Liver (tissue), 3 donors: ENCODE measurements at regions not wholly inside any gene's neighbourhood (a gene's known extent, or its start where the extent isn't known, plus 50 kb on each side); places are given as distances from the start of the nearest gene placed in this dataset.

Experiments
- JUND ChIP-seq, 2 donors: IDR thresholded peaks; 2 replicates each; pipeline ENCODE4 v1.6.1; 2016; ENCODE audit warnings: antibody characterized with exemption in 2 of 2
- RAD21 ChIP-seq, 2 donors: IDR thresholded peaks; 2 replicates each; pipeline ENCODE4 v1.6.1; 2016; ENCODE audit warnings: antibody characterized with exemption in 2 of 2, mild to moderate bottlenecking in 2 of 2
- TF ChIP-seq, protein P1 (sequence below): fragments of 150-350 bp; IDR thresholded peaks from 2 replicates; pipeline ENCODE4 v1.5.1; 2017; ENCODE audit warnings: improper control_type of control experiment, low read depth, low read length; ENCODE audit not compliant: missing input control
- donor health status: healthy.
- donor health status: healthy.

DNA sequence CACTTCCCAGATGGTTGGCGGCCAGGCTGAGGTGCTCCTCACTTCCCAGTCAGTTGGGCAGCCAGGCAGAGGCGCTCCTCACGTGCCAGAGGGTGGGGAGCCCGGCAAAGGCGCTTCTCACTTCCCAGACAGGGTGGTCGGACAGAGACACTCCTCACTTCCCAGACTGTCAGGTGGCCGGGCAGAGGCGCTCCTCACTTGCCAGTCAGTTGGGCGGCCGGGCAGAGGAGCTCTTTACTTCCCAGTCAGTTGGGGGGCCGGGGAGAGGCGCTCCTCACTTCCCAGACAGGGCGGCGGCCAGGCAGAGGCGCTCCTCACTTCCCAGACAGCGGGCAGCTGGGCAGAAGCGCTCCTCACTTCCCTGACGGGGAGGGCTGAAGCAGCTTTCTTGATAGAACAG, 143.0 kb upstream of the ARID2 start:
- TF ChIP-seq RAD21 (IDR thresholded peaks at IDR 0.05) (no peak), JUND (IDR thresholded peaks at IDR 0.05) (no peak)
- TF ChIP-seq, protein P1, sequence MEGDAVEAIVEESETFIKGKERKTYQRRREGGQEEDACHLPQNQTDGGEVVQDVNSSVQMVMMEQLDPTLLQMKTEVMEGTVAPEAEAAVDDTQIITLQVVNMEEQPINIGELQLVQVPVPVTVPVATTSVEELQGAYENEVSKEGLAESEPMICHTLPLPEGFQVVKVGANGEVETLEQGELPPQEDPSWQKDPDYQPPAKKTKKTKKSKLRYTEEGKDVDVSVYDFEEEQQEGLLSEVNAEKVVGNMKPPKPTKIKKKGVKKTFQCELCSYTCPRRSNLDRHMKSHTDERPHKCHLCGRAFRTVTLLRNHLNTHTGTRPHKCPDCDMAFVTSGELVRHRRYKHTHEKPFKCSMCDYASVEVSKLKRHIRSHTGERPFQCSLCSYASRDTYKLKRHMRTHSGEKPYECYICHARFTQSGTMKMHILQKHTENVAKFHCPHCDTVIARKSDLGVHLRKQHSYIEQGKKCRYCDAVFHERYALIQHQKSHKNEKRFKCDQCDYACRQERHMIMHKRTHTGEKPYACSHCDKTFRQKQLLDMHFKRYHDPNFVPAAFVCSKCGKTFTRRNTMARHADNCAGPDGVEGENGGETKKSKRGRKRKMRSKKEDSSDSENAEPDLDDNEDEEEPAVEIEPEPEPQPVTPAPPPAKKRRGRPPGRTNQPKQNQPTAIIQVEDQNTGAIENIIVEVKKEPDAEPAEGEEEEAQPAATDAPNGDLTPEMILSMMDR, result no peak
